ENCODE measurements at regions not wholly inside any gene's neighbourhood (a gene's known extent, or its start where the extent isn't known, plus 50 kb on each side); places are given as distances from the start of the nearest gene placed in this dataset.

GRCh38 chr16:65663774-65664173, 541.9 kb upstream of the CDH11 start:
- TF ChIP-seq CTCF (IDR thresholded peaks at IDR 0.05; ENCODE audit: low read depth, low read length, poor library complexity, severe bottlenecking) (no peak), EZH2phosphoT487 (IDR thresholded peaks at IDR 0.05; ENCODE audit: borderline replicate concordance, low read length) (no peak)

All from DOHH2 (cell line).